CD14-positive monocyte (primary cell): ENCODE measurements at regions not wholly inside any gene's neighbourhood (a gene's known extent, or its start where the extent isn't known, plus 50 kb on each side); places are given as distances from the start of the nearest gene placed in this dataset.

ENCODE experiments used
- DNase-seq, 3 donors: peaks; one replicate each; pipeline ENCODE4 v3.0.0-alpha.2; 2011 to 2022
- H2AFZ ChIP-seq: 2 replicates; pipeline ENCODE4 v1.6.0; 2012; ENCODE audit warnings: mild to moderate bottlenecking, low read depth, low read length, inconsistent platforms; ENCODE audit not compliant: insufficient read depth, poor library complexity, severe bottlenecking
- H3K27ac ChIP-seq, 2 donors: 1 replicate in 1 of 2; 2 replicates in 1 of 2; pipeline ENCODE4 v1.5.1; 2012 to 2013; ENCODE audit warnings: low read length in 2 of 2, control low read depth in 1 of 2, inconsistent platforms in 1 of 2, low read depth in 1 of 2, mild to moderate bottlenecking in 1 of 2
- H3K27me3 ChIP-seq, 2 donors: one replicate each; pipeline versions ENCODE4 v1.6.0 to v1.6.1; 2011 to 2013; ENCODE audit warnings: low read length in 2 of 2; ENCODE audit not compliant: control insufficient read depth in 2 of 2, insufficient read depth in 2 of 2
- H3K36me3 ChIP-seq, 2 donors: replicated peaks in 1 of 2; 1 replicate in 1 of 2; 2 replicates in 1 of 2; pipeline versions ENCODE4 v1.5.1 to v1.6.1; 2012 to 2013; ENCODE audit warnings: low read length in 2 of 2, control low read depth in 1 of 2, inconsistent platforms in 1 of 2, mild to moderate bottlenecking in 1 of 2; ENCODE audit not compliant: insufficient read depth in 2 of 2, control insufficient read depth in 1 of 2
- H3K4me1 ChIP-seq, 2 donors: 1 replicate in 1 of 2; 2 replicates in 1 of 2; pipeline versions ENCODE4 v1.5.1 to v1.6.1; 2012 to 2013; ENCODE audit warnings: low read length in 2 of 2, control low read depth in 1 of 2, inconsistent platforms in 1 of 2, mild to moderate bottlenecking in 1 of 2, moderate library complexity in 1 of 2; ENCODE audit not compliant: insufficient read depth in 2 of 2, control insufficient read depth in 1 of 2
- H3K4me2 ChIP-seq: replicated peaks from 2 replicates; pipeline ENCODE3; 2012; ENCODE audit warnings: low read length, moderate library complexity, mild to moderate bottlenecking; ENCODE audit not compliant: poor library complexity, severe bottlenecking; ENCODE audit errors: extremely low read depth
- H3K4me3 ChIP-seq, 3 experiments: fragments of 200-600 bp in 1 of 3; sonication (generic) in 1 of 3; replicated peaks in 1 of 3; 1 replicate in 2 of 3; 2 replicates in 1 of 3; pipeline ENCODE4 v1.5.1; 2011 to 2013; ENCODE audit warnings: low read length in 3 of 3, mild to moderate bottlenecking in 3 of 3, control low read depth in 2 of 3, low read depth in 2 of 3, inconsistent platforms in 1 of 3, moderate library complexity in 1 of 3
- H3K79me2 ChIP-seq: 2 replicates; pipeline ENCODE4 v1.6.0; 2012; ENCODE audit warnings: mild to moderate bottlenecking, control low read depth, inconsistent platforms, low read length, moderate library complexity; ENCODE audit not compliant: insufficient read depth
- H3K9ac ChIP-seq: 2 replicates; pipeline ENCODE4 v1.6.0; 2017; ENCODE audit warnings: low read length, mild to moderate bottlenecking; ENCODE audit not compliant: insufficient read depth, poor library complexity, severe bottlenecking
- H3K9me3 ChIP-seq, 2 donors: replicated peaks in 1 of 2; 1 replicate in 1 of 2; 2 replicates in 1 of 2; pipeline versions ENCODE4 v1.5.1 to v1.6.1; 2012 to 2013; ENCODE audit warnings: low read length in 2 of 2, control low read depth in 1 of 2; ENCODE audit not compliant: control insufficient read depth in 1 of 2, insufficient read depth in 1 of 2
- H4K20me1 ChIP-seq: 2 replicates; pipeline ENCODE4 v1.6.0; 2012; ENCODE audit warnings: mild to moderate bottlenecking, low read length, control low read depth, moderate library complexity; ENCODE audit not compliant: insufficient read depth
- H3K27ac Mint-ChIP-seq, 7 donors: one replicate each; pipeline ENCODE4 v1.8.0; 2020; ENCODE audit warnings: mild to moderate bottlenecking in 7 of 7, mixed read lengths in 7 of 7, moderate library complexity in 6 of 7, inconsistent platforms in 2 of 7
- H3K27me3 Mint-ChIP-seq, 3 donors: one replicate each; pipeline ENCODE4 v1.8.0; 2021 to 2022; ENCODE audit warnings: low read depth in 3 of 3, mild to moderate bottlenecking in 3 of 3, mixed read lengths in 3 of 3, moderate library complexity in 3 of 3, inconsistent platforms in 1 of 3
- H3K36me3 Mint-ChIP-seq, 2 donors: one replicate each; pipeline ENCODE4 v1.8.0; 2020; ENCODE audit warnings: mixed read lengths in 2 of 2, inconsistent platforms in 1 of 2, mild to moderate bottlenecking in 1 of 2
- H3K4me1 Mint-ChIP-seq: one replicate; pipeline ENCODE4 v1.8.0; 2020; ENCODE audit warnings: mild to moderate bottlenecking, mixed read lengths
- H3K4me3 Mint-ChIP-seq, 2 donors: one replicate each; pipeline ENCODE4 v1.8.0; 2020; ENCODE audit warnings: mild to moderate bottlenecking in 2 of 2, mixed read lengths in 2 of 2, moderate library complexity in 1 of 2
- H3K9me3 Mint-ChIP-seq, 7 donors: one replicate each; pipeline ENCODE4 v1.8.0; 2020 to 2022; ENCODE audit warnings: mixed read lengths in 7 of 7, mild to moderate bottlenecking in 6 of 7, moderate library complexity in 6 of 7, inconsistent platforms in 2 of 7
- CTCF ChIP-seq: fragments of 200-600 bp; IDR thresholded peaks from one replicate; pipeline ENCODE4 v1.8.0; 2022; ENCODE audit warnings: antibody characterized with exemption, mild to moderate bottlenecking
- WGBS: methylation state at CpG from one replicate; pipeline ENCODE4 v1.1.5; 2013; ENCODE audit warnings: missing lambda C conversion rate; ENCODE audit not compliant: insufficient coverage; 5-methylcytosine and 5-hydroxymethylcytosine counted together
- intact Hi-C, 2 donors: fragments of 100-400 bp; cut with micrococcal nuclease; formaldehyde crosslinking; loops; one replicate each; pipeline versions ENCODE4 v1.15.0 to v1.15.1; 2023

- Histone ChIP-seq H3K4me2 (no peak overlapping the region), H3K27me3 (no peaks in the 10 kb centered on the region), H3K36me3 (no peaks in the 10 kb centered on the region), H3K9ac (no peak overlapping the region), H3K9me3 (no peaks in the 10 kb centered on the region), H3K79me2 (no peaks in the 10 kb centered on the region), H3K27ac (no peak overlapping the region), H3K4me3 (no peak overlapping the region), H4K20me1 (no peaks in the 10 kb centered on the region), H3K4me1 (no peaks in the 10 kb centered on the region), H2AFZ (no peak overlapping the region)
- Mint-ChIP-seq H3K9me3 (peaks cover 0 to 2% (median 0%) of the 10 kb centered on the region in 7 donors), H3K27ac (no peak overlapping the region), H3K27me3 (peaks cover 1 to 12% (median 3%) of the 10 kb centered on the region in 3 donors), H3K4me1 (no peaks in the 10 kb centered on the region), H3K4me3 (no peak overlapping the region), H3K36me3 (no peaks in the 10 kb centered on the region)
- DNase-seq, result no peak
- intact Hi-C loops, result no loop called here
- no CpG with 5 or more reads among the region's 2 CpGs for WGBS
- TF ChIP-seq CTCF, result no peak
These were observed 175.2 kb downstream of the METTL4 start for GRCh38 chr18:2396162-2396505.

GRCh38 chr18:2400701-2401196 lies 170.6 kb downstream of the METTL4 start:
- no peaks in the 10 kb centered on the region for H3K27me3 ChIP-seq
- H2AFZ ChIP-seq, result no peak overlapping the region
- no peak overlapping the region for H3K9ac ChIP-seq
- no peak overlapping the region for H3K4me2 ChIP-seq
- Mint-ChIP-seq H3K9me3 (peaks cover 0 to 3% (median 0%) of the 10 kb centered on the region in 7 donors), H3K36me3 (no peaks in the 10 kb centered on the region), H3K4me1 (no peaks in the 10 kb centered on the region), H3K4me3 (no peak overlapping the region), H3K27me3 (peaks cover 1 to 4% (median 2%) of the 10 kb centered on the region in 3 donors), H3K27ac (no peak overlapping the region)
- intact Hi-C loops, result no loop called here
- H3K4me3 ChIP-seq, result no peak overlapping the region
- no peak for TF ChIP-seq CTCF
- H3K27ac ChIP-seq, result no peak overlapping the region
- H4K20me1 ChIP-seq, result no peaks in the 10 kb centered on the region
- H3K79me2 ChIP-seq, result no peaks in the 10 kb centered on the region
- DNase-seq, result no peak
- WGBS, result no CpG with 5 or more reads among the region's 2 CpGs
- no peaks in the 10 kb centered on the region for H3K4me1 ChIP-seq
- no peaks in the 10 kb centered on the region for H3K9me3 ChIP-seq
- no peaks in the 10 kb centered on the region for H3K36me3 ChIP-seq
